HG03575 (cell line): ENCODE measurements at regions not wholly inside any gene's neighbourhood (a gene's known extent, or its start where the extent isn't known, plus 50 kb on each side); places are given as distances from the start of the nearest gene placed in this dataset.
"Not testable (repeated sequence)": the region's sequence is repeated elsewhere in the genome, so short reads cannot be mapped to it uniquely, and the experiment has no call there.

Source experiments
- ATAC-seq: cut with Tn5 transposase; IDR thresholded peaks from one replicate; pipeline ENCODE4 v1.9.1; 2021; ENCODE audit not compliant: unreplicated experiment, insufficient number of reproducible peaks, low FRiP score; ENCODE audit errors: extremely low read depth

DNA sequence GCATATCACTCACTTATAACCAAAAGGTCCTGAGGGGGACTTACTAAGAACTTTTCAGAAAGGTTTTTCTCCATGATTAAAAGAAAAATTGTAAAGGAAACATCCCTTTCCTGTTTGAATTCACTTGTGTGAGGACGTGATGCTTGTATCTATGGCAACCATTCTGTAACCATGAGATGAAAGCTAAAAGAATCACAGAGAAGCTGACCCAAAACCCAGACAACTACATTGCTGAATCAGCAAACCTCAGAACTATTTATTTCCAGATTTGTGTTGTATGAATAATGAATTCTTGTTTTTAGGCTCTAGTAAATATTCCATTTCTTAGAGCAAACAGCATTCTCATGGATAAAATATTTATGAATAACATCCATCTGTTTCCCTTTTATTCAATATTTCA is 91.2 kb downstream of the RCHY1 start:
- no peak for ATAC-seq

DNA sequence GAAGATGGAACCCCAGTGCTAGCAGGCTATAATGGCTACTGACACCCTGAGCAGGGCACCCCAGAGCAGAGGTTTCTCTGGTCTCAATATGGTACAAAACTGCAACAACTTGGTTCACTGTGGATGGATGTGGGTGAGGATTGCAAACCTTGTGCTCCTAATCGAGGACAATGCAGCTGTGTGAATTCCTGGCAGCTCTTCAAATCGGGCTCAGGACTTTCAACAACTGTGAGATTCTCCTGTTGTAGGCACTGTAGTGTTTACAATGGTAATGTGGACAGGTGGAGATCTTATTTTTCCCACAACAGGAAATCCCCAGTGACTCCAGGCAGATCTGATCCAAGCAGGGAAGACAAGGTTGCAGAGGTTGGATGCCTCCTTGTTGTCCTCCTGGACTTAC is 101.5 kb downstream of the RCHY1 start:
- no peak for ATAC-seq

DNA sequence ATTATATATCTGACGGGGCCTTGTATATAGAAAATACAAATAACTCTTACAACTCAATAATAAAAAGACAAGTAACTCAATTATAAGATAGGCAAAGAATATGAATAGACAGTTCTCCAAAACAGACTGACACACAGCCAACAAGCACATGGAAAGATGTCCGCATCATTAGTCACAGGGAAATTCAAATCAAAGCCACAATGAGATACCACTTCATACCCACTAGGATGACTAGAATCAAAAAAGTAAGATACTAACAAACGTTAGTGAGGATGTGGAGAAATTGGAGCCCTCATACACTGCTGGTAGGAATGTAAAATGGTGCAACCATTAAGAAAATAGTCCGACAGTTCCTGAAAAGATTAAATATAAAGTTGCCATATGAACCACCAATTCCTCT is 115.7 kb downstream of the RCHY1 start:
- no peak for ATAC-seq

DNA sequence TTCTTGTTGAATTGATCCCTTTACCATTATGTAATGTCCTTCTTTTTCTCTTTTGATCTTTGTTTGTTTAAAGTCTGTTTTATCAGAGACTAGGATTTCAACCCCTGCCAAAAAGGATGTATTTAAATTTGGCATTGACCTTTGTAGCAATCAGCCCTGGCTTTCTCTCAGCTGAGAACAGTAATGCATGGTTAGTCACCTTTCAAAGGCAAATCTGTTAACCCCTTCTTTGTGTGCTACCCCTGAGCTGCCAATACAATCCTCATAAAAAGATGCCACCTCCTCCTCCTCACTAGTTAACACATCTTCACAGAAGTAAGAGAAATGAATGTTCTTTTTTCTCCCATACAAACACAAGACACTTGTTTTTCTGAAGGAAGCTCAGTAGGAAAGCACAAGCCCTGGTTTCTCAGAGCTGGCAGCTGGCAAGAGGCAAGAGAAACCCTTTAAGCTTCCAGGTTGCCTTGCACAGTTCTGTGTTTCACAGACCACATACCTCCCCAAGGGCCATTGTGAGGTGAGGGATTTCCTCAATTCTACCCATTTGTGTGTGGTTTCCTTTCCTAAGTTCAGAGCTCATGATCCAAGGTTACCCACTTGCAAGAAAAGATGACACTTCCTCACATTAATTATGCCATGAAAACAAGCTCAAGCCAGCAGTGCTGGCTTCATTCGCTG is 122.6 kb downstream of the RCHY1 start:
- no peak for ATAC-seq

DNA sequence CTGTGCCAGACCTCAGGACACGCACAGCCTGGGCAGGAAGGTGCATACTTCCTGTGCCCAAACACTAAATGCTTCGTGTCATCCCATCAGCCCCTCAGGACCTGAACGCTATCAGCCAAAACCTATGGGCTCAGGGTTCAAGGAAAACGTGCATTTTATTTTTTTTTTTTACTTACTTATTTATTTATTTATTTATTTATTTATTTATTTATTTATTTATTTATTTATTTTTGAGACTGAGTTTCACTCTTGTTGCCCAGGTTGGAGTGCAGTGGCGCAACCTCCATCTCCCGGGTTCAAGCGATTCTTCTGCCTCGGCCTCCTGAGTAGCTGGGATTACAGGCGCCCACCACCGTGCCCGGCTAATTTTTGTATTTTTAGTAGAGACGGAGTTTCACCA is 127.8 kb downstream of the RCHY1 start:
- ATAC-seq: not testable (repeated sequence)

DNA sequence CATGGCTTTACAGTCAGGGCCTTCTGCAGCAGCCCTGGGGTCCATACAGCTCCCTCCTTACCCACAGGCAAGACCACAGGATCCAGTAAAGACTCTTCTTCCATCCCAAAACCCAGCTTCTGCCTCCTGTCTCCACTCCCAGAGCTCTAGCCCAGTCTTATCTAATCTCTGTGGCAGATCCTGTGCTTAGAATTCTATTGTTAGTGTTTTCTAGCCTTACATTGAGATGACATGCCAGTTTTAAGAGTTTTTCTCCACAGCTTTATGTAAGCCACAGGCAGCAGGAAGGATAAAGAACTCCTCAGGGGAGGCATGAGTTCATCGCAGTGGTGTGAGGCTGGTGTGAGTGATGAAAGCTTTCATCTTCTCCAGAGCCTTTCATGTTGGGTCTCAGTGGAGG is 129.1 kb downstream of the RCHY1 start:
- no peak for ATAC-seq

DNA sequence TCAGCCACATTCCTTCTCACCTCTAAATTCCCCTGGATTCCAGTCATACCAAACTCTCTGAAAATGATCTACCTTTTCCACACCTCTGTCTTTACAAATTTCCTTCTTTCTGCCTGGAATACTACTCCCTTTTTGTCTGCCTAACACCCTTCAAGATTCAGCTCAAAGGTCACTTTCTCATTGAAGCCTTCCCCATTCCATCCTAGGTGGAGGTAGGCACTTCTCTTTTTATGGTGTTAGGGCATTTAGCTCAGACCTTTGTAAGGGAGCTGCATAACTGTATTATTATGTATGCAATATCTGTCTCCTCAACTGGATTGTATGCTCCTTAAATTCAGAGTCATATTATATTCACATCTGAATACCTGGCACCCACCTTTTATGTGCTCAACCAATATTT is 137.7 kb downstream of the RCHY1 start:
- no peak for ATAC-seq

DNA sequence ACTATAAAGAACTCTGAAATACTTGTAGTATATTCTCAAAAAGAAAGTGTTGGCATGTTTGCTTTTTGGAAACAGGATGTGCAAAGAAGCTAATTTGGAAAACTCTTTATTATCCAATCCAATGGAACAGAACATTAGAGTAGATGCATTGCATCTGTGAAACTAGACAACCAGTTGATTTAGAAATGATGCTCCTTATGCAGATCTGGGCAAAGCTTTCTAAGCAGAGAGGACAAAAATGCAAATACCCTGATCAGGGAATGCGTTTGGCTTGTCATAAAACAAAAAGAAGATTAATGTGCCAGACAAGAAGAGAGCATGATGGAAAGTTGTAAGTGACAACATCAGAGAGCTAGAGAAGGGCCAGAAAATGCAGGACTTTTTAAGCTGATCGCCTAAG is 142.3 kb downstream of the RCHY1 start:
- ATAC-seq: no peak

DNA sequence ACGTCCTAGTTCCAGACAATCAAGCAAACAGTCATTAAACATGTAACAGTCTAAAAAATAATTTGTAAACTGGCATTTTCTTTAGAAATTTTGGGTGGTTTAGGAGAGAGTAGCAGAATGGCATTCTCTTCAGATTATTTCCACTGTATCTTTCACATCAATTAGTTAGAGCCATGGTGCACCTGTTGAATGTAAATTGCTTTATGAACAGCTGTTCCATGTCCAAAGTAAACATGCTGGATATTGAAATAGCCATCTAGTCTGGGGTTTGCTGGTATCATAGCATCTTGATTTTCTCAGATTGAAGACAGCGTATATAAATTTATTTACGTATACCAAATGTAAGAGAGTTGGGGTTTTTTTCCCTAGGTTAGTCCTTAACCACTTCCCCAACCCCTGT is 143.6 kb downstream of the RCHY1 start:
- no peak for ATAC-seq

DNA sequence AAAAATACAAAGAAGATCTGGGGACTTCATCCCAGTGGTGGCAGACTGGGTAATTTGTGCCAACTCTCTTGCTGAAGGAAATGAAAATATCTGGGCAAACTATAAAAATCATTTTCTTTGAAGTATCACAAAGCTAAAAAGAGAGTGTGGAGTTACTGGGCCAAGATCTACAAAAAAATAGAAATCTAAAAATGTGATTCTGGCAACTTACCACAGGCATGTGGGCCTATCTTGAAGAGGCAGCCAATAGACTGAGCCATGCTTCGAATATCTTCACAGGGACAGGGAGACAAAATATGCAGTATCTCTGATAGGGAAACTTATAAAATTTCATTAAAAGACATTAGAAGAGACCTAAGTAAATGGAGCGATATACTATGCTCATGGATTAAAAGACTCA is 168.8 kb downstream of the RCHY1 start:
- ATAC-seq: no peak

DNA sequence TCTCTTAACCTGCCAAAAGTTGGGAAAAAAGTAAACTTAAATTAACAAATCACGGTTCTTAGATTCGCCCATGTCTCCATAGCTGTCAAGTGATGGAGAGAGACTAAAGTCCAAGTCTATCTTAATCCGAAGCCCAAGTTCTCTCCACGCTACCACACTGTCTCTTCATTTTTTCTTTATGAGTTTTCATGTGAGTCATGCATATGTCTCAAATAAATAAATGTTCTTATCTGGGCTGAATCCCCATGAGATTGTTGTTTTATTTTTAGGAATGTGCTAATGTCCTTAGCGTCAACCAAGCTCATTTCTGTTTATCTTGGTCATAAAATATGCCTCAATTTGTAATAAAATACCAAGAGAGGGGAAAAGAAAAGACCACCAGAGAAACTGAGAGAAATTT is 169.3 kb downstream of the RCHY1 start:
- no peak for ATAC-seq

DNA sequence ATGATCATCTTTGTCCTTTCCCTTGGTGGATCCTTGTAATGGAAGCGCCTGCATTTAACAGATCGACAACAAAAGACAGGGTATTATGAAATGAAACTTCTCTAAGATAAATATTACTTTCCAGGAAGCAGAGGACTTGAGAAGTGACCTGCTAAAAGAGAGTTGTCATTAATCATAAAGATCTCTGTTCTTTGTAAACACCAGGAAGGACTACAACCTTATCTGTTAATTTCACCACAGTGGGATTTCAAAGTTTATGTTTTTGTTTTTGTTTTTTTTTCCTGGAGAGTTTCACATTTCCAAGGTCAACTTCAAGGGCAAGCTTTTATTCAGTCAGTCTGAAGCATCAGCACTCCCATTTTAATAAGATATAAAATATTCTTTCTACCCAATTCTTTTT is 170.9 kb downstream of the RCHY1 start:
- no peak for ATAC-seq

DNA sequence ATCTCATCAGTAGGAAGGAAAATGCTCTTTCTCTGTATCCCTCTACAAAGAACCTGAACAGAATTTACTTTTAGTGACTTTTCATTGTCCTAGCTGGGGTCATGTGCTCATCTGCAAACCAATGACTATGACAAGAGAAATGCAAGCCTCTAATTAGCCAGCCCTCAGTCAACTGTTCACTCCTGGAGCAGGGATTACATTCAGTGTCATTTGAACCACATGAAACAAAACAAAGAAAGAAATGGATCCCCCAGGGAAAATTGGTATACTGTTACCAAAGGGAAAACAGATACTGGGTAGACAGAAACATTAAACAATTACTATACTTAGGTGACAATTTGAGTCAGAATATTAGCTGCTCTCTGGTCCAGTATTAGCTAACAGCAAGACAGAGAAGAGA is 173.6 kb downstream of the RCHY1 start:
- ATAC-seq: no peak

DNA sequence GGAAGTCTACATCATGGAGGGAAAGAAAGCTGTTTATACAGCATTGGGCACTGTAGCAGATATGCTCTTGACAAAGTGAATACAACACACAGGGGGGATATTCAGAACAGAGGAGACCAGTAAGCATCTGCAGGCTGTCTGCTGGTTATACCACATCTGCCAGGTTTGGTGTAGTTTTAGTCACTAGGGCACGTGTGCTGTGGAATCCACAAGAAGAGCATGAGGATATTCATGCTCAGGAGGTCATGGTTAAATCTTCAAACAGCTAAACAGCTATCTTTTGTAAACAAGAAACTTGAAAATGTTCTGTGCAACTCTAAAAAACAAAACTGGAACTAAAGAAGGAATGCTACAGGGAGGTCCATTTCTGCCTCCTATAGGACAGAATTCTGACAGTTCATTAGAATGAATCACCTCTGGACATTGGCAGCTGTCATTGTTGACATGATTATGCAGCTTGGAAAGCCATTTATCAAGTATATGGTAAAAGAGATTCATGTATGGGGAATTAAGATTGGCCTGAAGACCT is 175.8 kb downstream of the RCHY1 start:
- ATAC-seq: no peak

DNA sequence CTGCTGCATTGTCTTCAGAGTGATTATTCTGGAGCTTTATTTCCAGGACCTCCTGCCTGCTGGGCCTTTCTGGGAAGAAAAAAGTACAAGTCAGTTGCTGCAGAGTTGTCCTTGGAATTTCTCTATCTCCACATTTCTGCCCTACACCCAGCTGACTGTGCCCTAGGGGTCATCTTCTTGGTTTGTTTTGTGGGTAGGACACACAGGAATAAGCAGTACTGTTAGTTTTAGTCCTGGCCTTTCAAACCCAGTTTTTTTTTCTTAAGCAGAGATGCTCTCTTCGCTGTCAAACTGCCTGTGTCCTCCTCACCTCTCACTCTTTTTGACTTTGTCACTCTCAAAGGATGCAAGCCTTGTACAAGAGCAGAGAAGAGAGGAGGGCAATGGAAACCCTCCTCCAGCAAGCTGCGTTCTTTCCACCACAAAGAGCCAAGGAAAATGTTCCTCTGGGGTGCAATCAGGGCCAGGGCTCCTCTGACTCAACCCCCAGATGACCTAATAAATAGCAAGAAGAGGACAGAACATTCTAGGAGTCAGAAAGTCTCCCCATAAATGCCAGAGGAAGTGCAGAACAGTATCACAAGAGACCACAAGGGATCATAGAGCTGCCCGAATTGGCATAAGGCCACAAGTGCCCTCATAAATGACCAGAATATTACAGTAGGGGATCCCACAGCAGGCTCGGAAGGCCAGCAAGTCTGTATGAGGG is 186.2 kb downstream of the RCHY1 start:
- no peak for ATAC-seq

DNA sequence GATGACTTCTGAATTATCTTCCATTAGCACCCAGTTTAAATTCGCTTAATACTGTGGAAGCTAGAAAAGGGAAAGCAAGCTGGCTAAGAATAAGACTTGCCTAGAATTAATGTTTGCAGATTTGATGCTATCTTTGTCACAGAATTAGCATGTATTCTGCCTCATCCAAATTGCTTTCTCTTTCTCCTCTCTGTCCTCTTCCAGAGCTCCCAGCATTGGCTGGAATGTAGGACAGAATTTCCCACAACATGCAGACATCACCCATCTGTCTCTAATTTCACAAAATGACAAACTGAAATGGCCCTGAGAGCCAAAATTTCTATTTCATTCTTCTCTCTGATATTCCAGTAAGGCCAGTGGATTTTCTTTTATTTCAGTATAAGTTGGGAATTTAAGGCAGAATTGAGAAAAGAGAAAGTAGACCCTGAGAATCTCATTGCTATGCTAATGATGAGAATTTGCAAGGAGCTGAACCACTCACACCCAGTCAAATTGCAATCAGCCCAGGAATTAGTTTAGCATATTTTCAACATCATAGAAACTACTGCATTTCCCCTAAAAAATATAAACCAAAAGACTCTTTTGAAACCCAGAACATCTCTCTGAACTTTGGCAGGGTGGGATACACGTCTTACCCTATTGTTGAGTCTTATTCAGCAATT is 188.8 kb downstream of the RCHY1 start:
- ATAC-seq: no peak

DNA sequence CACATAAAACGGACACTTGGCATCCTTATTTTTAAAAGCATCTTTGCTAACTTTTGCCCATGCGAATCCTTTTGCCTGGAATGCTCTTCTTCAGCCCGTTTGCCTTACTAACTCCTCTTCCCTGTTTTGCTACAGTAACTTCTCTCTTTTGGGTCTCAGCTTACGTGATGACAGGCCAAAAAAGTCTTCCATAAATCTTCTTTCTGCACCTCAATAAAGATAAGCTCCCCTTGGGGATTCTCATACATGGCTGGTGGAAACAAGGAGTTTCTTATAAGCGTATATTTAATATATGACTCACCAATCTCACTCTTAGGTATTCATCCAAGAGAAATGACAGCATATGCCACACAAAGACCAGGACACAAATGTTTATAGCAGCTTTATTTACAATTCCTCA is 192.7 kb downstream of the RCHY1 start:
- no peak for ATAC-seq

DNA sequence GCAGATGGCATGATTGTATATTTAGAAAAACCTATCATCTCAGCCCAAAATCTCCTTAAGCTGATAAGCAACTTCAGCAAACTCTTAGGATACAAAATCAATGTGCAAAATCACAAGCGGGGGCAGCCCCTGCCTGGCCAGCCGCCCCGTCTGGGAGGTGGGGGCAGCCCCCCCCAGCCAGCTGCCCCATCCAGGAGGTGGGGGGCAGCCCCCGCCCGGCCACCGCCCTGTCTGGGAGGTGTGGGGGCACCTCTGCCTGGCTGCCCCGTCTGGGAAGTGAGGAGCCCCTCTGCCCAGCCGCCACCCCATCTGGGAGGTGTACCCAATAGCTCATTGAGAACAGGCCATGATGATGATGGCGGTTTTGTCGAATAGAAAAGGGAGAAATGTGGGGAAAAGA is 196.6 kb downstream of the RCHY1 start:
- not testable (repeated sequence) for ATAC-seq

DNA sequence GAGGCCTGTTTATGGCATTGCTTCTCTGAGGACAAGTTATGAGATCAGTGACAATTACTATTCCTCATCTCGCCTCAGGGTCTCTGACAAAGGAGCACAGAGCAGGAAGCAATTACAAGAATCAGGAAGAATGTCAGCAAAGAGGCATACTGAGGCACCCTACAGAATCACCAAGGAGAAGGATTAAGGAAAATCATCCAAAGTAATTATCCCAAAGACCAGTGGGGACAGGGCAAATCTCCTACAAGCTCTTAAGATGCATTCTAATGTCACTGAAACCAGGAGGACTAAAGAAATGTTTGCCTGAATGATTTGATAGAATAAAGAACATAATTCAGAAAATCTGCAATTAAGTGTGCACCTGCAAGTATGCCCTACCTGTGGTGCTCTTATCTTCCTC is 206.2 kb downstream of the RCHY1 start:
- ATAC-seq: no peak

DNA sequence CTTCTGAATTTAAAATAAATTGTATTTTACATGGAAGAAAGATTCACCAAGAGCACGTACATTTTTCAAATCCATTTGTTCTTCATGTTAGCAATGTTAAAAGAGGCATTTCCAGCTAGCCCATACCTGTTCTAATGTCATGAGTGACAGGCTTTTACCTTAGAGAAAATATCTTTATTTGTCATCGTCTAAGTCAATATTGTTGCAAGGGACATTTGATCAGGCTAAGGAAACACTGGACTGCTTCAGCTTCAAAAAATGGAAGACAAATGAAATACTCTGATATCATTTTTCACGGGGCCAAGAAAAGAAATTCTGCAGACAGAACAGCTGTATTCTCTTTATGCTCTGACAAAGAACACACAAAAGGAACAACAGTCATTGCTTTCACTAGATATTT is 207.7 kb downstream of the RCHY1 start:
- no peak for ATAC-seq
